HG02642 (cell line): ENCODE measurements at regions not wholly inside any gene's neighbourhood (a gene's known extent, or its start where the extent isn't known, plus 50 kb on each side); places are given as distances from the start of the nearest gene placed in this dataset.
"Not testable (repeated sequence)": the region's sequence is repeated elsewhere in the genome, so short reads cannot be mapped to it uniquely, and the experiment has no call there.

Experiments
- ATAC-seq: cut with Tn5 transposase; IDR thresholded peaks from one replicate; pipeline ENCODE4 v1.9.1; 2021; ENCODE audit warnings: mild to moderate bottlenecking; ENCODE audit not compliant: unreplicated experiment, poor library complexity

DNA sequence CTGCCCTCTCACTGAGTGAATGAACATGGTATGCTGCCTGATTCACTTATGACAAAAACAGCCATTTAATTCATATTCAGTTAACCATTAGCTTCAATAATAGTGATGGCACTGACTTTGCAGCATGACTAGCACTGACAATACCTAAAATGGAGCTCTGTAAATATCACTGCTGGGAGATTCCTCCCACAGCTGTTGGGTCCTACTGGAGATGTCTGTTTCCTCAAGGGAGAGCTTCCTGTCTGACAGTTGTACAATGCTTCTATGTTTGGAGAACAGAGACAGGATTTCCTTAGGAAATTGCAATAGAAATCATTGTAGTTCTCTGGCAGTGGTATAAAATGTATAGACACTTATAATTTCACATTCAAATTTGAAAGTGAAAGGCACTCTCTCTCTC lies 695.9 kb upstream of the CDH8 start:
- no peak for ATAC-seq

DNA sequence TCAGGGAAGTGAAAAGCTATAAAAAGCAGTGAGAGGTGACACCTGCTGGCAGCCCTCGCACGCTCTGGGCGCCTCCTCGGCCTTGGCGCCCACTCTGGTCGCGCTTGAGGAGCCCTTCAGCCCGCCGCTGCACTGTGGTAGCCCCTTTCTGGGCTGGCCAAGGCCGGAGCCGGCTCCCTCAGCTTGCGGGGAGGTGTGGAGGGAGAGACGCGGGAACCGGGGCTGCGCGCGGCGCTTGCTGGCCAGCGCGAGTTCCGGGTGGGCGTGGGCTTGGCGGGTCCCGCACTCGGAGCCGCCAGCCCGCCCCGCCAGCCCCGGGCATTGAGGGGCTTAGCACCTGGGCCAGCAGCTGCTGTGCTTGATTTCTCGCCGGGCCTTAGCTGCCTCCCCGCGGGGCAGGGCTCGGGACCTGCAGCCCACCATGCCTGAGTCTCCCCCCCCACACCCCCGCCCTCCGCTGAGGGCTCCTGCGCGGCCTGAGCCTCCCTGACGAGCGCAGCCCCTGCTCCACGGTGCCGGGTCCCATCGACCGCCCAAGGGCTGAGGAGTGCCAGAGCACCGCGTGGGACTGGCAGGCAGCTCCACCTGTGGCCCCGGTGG lies 688.5 kb upstream of the CDH8 start:
- ATAC-seq, result not testable (repeated sequence)

DNA sequence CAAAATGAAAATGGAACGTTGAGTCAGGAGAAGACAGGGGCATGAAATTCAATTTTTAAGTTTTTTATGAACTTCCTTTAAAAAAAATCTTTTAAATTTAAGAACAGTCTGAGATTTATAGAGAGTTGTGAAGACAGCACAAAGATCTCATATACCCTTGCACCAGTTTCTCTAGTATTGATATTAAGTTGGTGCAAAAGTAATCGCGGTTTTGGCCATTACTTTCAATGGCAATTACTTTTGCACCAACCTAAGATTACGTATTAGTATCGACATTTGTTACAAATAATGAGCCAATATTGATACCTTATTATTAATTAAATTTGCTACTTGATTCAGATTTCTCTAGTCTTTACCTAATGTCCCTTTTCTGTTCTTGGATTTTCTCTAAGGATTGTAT lies 684.4 kb upstream of the CDH8 start:
- no peak for ATAC-seq

DNA sequence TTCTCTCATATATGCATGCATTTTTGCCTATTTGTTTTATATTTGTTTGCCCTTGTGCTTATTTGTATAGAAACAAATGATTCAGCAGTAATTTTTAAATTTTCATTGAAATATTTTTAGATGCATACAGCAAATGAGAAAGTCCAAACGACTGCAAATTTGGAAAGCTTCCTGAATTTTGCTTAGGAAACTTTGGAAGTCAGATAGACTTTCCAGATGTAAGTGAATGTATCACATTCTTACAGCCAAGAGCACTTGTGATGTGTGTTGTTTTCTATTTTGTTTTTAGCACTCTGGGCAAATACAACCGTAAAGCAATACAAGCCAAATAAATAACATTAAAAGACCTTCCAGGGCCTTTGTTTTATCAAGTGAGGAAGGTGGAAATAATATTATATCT lies 680.8 kb upstream of the CDH8 start:
- no peak for ATAC-seq

DNA sequence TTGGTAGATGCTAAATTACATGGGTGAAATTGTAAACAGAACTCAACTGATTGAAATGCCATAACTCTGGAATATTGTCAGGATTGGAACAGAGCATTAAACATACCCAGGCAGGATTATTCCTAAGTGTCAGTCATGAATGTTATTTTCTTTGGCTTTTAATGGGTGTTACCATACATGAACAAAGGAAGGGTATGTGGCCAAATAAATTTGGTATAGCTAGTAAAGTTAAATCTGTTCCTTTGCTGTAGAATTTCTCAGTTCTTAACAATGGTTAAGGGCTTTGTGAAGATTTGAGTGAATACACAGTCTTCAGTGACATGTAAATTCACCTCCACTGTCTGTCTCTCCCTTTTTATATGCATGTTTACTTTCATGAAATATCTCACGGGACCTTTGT lies 679.5 kb upstream of the CDH8 start:
- no peak for ATAC-seq

DNA sequence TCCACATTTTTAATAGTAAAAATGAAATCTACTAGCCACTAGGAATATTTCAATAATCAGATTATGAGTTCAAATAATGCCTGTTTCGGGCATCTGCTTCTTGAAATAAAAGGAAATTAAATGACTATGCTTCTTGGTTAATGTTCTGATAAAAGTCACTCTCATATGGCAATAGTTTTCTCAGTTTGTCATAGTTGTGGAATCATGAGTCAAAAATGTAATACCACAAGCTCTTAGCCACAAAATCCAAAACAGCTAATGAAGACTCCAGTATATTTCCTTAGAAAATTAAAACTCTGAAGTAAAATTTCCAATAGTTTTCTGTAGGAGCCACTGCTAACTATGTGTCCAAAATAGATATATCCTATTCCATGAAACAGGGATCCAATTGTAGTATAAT lies 676.3 kb upstream of the CDH8 start:
- no peak for ATAC-seq

DNA sequence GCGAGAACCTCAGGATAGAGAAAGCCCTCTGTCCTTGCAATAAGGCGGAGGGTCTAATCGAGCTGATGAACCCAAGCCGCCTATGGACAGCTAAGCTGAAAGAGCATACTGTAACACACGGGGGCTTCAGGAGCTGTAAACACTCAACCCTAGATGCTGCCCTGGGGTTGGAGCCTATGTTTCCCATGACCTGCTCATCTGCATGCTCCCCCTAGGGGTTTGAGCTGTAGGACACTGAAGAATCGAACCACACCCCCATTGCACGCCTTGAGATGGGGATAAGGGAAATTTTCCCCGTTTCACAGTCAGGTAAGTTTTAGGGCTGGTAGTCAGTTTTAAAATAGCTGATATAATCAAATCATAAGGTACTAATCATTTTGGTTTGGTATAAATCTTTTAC lies 675.6 kb upstream of the CDH8 start:
- ATAC-seq, result no peak

DNA sequence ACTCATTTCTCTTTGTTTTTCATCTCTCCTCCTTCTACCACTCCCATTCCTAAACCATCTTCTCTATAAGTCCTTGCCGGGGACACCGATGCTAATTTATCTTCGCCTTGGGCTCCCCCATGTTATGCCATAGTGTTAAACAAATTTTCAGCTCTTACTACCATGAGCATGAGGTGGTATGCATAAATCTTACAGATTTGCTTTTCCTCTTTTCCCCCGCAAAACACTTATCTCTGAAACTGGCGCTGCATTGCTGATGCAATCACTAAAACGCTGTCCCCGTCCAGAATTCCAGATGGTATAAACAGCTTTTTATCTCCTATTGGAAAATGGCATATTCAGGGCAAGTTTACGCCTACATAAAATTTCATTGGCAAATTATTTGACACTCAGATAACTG lies 673.6 kb upstream of the CDH8 start:
- no peak for ATAC-seq

DNA sequence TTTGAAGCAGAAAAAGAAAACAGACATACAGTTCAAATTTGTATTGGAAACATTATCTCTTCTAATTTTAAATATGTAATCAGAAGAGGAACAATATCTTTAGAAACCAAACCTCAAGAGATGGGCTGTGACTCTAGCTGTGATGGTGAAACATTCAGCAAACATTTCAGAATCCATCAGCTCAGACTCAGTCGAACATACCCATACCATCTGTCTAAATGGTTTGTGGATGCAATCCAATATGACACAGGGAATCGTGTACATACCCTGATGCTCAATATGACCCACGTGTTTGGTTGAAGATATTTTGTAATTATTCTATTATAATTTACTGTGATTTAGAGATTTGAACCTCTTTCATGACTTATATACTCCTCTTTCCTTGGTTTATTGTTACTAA lies 665.2 kb upstream of the CDH8 start:
- no peak for ATAC-seq

DNA sequence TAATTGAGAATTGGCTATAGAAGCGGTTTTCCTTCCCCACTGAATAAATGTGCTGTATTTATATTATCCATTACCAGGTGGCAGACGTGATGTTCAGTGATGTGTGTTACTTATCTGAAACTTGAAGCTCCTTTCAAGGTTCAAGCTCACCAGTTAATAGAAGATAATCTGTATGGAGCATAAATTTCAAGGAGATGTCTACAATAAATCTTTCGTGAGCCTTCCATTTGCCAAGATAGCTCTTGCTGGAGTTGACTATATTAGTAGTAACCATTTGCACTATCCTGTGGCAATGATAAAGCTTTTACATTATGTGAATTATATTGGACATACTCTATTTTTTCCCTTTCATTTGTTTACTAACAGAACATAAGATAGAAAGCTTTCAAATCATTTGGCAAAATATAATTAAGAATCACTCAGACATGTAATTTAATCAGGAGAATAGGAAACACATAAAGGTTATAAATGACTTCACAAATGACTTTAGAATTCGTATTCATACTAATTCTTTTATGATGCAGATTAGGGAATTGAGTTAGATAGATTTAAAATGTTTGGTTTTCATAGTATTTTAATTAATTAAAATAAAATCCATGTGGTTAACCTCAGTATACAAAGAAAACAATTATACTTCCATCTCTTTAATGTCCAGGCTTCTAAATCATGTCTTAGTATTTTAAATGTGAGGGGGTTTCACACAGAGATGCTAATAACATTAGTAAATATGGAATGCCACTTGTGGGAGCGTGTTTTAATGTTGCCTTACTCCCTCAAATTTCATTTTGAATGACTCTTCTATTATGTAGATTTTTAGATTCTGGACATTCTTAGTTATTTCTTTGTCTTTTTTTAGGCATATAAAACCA lies 664.4 kb upstream of the CDH8 start:
- ATAC-seq, result no peak

DNA sequence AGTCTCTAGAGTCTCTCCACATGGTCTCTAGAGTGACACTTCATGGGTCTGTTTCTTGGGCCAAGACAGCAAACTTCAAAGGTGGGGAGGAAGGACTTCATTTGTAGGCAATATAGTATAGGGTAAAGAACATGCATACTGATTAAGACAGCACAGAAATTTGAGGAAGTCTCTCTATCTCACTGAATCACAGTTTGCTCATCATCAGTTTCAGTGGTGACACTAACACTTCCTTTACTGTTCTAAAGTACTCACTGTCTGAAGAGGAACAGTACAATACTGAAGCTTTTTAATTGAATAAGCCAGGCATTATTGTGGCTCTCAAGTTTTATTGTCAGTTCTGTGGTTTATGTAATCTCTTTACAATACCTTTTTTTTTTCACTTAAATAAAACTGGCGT lies 656.4 kb upstream of the CDH8 start:
- no peak for ATAC-seq

DNA sequence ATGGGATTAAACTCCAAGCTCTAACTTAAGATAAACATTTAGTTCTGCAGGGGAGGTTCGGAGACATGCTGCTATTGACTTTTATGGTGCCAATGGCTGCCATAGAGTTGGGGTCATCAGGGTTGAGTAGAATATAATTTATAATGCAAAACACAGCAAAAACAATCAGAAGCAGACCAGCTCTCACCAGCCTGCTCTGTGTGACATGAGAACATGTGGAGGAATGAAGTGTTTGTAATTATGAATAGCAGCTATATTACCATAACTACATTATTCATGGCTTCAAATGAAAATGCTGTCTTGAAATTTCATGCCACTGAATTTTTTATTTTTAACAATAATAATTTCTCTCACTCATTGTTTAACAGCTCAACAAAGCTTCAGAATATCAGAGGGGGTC lies 645.6 kb upstream of the CDH8 start:
- no peak for ATAC-seq

DNA sequence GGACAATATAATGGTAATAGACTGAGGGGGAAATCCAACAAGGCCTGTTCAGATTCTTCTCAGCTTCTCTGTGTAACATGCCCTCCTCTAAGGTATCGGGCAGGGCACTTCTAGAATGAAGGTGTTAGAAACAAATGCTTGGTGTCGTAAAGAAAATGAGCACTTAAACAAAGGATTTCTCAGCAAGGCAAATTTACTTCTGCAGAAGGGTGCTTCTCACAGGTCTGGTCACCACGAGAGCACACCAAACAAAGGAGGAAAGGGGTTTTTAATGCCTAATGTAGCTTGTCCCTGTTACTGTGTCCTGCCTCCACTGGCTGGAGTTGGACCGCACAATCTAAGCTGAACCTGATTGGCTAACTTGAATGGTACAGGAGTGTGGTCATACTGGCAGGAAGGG lies 642.6 kb upstream of the CDH8 start:
- no peak for ATAC-seq

DNA sequence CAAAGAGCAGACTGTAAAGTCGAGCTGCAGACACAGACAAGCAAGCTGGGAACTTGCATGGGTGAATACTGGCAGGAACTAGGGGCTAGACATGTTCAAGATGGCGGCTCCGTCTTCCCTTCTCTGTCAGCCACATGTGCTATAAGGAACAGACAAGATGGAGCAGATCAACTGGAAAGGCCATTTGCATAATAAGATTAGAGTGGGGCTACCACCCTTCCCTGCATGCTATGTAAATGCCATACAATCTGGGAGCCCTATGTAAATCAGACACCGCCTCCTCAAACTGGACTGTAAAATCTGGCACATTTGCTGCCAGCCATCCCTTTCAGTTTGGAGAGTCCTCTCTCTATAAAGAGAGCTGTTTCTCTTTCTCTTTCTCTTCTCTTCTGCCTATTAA lies 640.1 kb upstream of the CDH8 start:
- ATAC-seq, result no peak

DNA sequence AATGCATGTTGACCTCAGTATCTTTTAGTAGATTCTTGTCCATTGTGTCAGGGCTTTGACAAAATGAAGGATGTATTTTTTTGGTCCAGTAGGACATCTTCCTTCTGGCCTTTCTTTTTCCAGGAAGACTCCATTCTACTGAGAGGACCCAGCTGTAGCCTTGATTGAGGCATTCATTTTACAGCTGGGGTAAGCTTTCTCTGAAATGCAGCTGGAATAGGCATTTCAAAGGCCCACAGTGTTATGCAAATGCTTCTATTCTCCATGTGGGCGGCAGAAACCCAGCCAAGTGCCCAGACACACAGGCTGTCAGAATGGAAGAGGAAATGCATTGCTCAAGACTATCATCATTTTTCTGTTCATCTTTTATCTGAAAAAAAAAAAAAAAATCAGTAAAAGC lies 629.0 kb upstream of the CDH8 start:
- ATAC-seq, result no peak

DNA sequence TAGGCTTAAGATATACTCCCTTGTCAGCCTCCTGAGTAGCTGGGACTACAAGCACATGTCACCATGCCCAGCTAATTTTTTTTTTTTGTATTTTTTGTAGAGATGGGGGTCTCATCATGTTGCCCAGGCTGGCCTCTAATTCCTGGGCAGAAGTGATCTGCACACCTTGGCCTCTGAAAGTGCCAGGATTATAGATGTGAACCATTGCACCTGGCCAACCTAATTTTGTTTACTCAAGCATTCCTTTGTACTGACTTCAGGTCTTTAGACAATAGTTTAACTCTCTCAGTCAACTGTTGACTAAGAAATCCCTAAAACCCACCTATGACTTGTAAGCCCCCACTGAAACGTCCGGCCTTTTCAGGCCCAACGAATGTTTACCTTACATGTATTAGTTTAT lies 628.3 kb upstream of the CDH8 start:
- no peak for ATAC-seq

DNA sequence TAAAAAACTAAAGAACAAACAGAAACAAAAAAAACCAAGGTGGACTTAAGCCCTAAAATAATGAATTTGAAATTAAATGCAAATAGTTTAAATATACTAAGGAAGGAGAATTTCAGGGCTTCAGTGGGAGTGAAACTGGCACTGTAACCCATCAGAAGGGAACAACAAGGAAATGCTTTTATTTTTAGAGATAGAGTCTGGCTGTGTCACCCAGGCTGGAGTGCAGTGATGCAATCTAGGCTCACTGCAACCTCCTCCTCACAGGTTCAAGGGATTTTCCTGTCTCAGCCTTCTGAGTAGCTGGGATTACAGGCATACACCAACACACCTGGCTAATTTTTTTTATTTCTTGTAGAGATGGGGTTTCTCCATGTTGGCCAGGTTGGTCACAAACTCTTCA lies 625.2 kb upstream of the CDH8 start:
- ATAC-seq, result no peak

DNA sequence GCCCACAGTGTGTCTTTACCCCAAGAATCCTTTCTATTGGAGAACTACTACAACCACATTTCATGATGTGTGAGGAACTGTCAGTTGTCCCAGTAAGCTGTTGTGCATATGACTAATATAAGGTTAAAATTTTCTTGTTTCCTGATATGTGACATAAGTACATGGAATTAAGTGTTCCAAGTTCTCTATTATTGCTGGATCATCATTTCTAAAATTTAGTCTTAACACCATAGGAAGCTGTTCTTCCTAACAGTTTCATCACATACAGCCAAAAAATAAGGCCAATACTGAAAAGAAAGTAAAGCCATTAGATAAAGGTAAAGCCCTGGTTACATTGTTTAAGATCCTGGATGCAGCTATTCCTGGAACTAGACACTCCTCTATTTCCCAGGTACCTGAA lies 620.9 kb upstream of the CDH8 start:
- no peak for ATAC-seq

DNA sequence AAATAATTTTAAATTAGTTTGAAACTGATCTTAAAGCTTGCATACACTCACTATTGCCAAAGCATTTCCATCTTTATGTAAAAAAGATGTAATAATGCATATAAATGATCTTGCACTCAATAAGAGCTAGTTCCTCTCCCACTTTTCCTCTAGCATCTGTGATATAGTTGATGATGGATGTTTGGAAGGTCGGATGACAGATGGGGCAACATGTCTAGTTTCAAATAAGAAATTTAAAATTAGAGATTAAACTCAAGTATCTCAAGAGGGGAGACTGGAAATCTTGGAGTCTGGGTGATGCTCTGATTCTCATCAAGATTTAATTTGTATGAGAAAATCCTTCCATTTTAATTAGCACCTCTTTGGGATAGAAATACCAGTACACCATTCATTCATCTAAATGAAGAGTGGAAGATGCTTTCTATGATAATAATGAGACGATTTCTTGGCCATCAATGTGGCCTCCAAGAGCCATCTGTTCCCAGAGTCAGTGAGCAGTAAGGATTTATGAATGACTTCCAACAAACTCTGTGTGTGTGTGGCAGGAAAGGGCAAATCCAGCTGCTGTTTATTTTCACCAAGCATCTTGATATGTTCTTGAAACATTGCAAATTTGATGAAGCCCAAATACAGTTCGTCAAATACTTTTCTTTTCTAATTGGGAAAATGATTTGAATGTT lies 616.3 kb upstream of the CDH8 start:
- no peak for ATAC-seq

DNA sequence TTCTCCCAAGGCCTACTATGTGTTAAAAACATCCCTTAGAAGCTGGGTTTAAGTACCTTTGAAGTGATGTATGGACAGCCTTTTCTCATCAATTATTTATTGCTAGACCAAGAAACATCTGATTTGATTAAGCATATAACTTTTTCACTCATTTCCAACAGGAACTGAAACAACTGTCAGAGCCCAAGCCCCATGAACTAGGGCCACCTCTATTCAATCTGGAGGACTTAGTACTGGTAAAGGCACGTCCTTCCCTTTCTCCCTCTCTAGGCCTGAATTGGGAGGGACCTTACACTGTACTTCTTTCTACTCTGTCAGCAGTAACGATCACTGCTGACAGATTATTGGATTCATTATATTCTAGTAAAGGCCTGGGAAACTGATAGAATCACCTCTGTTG lies 612.0 kb upstream of the CDH8 start:
- no peak for ATAC-seq

DNA sequence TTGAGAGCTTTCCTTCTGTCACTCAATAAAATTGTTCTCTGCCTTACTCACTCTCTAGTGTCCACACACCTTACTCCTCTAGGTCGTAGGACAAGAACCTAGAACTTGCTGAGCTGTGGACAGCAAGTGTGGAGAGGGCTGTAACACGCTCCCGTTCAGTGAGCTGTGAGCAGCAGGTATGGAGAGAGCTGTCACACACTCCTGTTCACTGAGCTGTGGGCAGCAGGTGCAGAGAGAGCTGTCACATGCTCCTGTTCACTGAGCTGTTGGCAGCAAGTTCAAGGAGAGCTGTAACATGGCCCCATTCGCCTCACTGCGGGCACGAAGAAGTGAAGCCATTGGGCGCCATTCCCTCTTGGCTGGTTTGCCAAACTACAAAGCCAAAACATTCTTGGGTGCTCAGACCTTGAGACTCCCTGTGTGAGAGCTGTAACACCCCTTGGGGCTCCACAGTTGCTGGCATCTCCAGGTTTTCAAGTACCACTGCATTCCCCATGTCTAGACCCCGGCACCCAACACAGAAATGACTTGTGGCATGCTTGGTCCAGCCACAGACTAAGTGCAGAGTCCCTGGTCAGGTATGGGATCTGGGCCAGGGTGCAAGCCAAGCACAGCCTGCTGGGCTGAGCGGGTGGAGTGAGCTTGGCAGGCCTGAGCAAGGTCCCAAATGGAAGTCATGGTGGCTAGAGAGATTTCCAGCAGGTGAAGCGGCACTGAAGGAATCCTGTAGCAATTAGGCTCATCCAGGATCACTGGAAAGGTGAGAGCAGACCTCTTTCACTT lies 608.0 kb upstream of the CDH8 start:
- no peak for ATAC-seq
